IMR-90 (cell line): ENCODE measurements at regions not wholly inside any gene's neighbourhood (a gene's known extent, or its start where the extent isn't known, plus 50 kb on each side); places are given as distances from the start of the nearest gene placed in this dataset.

Experiments used
- CEBPB ChIP-seq: IDR thresholded peaks from 2 replicates; pipeline ENCODE4 v1.6.1; 2012; ENCODE audit warnings: low read depth, low read length, improper control_type of control experiment
- CTCF ChIP-seq: conservative IDR thresholded peaks from 2 replicates; pipeline ENCODE4 v1.5.1; 2012; ENCODE audit warnings: mild to moderate bottlenecking, low read depth, low read length, improper control_type of control experiment
- ELK1 ChIP-seq: fragments of 150-350 bp; IDR thresholded peaks from 2 replicates; pipeline ENCODE4 v1.6.1; 2016; ENCODE audit warnings: low read depth, mild to moderate bottlenecking, low read length, moderate library complexity, borderline replicate concordance
- FOS ChIP-seq: fragments of 150-350 bp; IDR thresholded peaks from 2 replicates; pipeline ENCODE4 v1.6.1; 2016; ENCODE audit warnings: low read depth, low read length
- MAFK ChIP-seq: IDR thresholded peaks from 2 replicates; pipeline ENCODE4 v1.6.1; 2012; ENCODE audit warnings: low read depth, low read length, improper control_type of control experiment
- MXI1 ChIP-seq: IDR thresholded peaks from 2 replicates; pipeline ENCODE4 v1.6.1; 2012; ENCODE audit warnings: low read depth, mild to moderate bottlenecking, low read length, moderate library complexity, borderline replicate concordance
- POLR2A ChIP-seq: IDR thresholded peaks from 2 replicates; pipeline ENCODE4 v1.6.1; 2012; ENCODE audit warnings: mild to moderate bottlenecking, low read depth, low read length
- RAD21 ChIP-seq: IDR thresholded peaks from 2 replicates; pipeline ENCODE4 v1.6.1; 2012; ENCODE audit warnings: low read length, improper control_type of control experiment
- RFX5 ChIP-seq: IDR thresholded peaks from 2 replicates; pipeline ENCODE4 v1.8.0; 2012; ENCODE audit warnings: low read depth, mild to moderate bottlenecking, low read length, moderate library complexity
- SMC3 ChIP-seq: fragments of 150-350 bp; IDR thresholded peaks from 2 replicates; pipeline ENCODE4 v1.6.1; 2016; ENCODE audit warnings: low read depth, mild to moderate bottlenecking, antibody characterized with exemption, low read length, moderate library complexity
- USF2 ChIP-seq: fragments of 150-350 bp; IDR thresholded peaks from 2 replicates; pipeline ENCODE4 v1.6.1; 2017; ENCODE audit warnings: mild to moderate bottlenecking, antibody characterized with exemption, low read length, low read depth

GRCh38 chr1:208510192-208510952, 266.2 kb upstream of the PLXNA2 start:
- TF ChIP-seq CTCF: no peak
- no peak for TF ChIP-seq POLR2A
- no peak for TF ChIP-seq USF2
- TF ChIP-seq RFX5: no peak
- no peak for TF ChIP-seq FOS
- no peak for TF ChIP-seq MAFK
- no peak for TF ChIP-seq MXI1
- TF ChIP-seq SMC3: no peak
- no peak for TF ChIP-seq CEBPB
- TF ChIP-seq ELK1: no peak
- no peak for TF ChIP-seq RAD21
